ENCODE measurements at regions not wholly inside any gene's neighbourhood (a gene's known extent, or its start where the extent isn't known, plus 50 kb on each side); places are given as distances from the start of the nearest gene placed in this dataset.

- BruUV-seq (replicated peaks): no TSS peak
- no peak for DNase-seq
- H3K4me3 Mint-ChIP-seq (ENCODE audit: low read depth, unreplicated experiment): no peak overlapping the region
- TF ChIP-seq, protein P1, sequence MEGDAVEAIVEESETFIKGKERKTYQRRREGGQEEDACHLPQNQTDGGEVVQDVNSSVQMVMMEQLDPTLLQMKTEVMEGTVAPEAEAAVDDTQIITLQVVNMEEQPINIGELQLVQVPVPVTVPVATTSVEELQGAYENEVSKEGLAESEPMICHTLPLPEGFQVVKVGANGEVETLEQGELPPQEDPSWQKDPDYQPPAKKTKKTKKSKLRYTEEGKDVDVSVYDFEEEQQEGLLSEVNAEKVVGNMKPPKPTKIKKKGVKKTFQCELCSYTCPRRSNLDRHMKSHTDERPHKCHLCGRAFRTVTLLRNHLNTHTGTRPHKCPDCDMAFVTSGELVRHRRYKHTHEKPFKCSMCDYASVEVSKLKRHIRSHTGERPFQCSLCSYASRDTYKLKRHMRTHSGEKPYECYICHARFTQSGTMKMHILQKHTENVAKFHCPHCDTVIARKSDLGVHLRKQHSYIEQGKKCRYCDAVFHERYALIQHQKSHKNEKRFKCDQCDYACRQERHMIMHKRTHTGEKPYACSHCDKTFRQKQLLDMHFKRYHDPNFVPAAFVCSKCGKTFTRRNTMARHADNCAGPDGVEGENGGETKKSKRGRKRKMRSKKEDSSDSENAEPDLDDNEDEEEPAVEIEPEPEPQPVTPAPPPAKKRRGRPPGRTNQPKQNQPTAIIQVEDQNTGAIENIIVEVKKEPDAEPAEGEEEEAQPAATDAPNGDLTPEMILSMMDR (IDR thresholded peaks at IDR 0.05; ENCODE audit: unreplicated experiment): no peak
- intact Hi-C loops (cut with micrococcal nuclease; ENCODE audit: unreplicated experiment): no loop called here
- H3K27me3 Mint-ChIP-seq (ENCODE audit: unreplicated experiment): peaks cover 65% of the 10 kb centered on the region
- no peaks in the 10 kb centered on the region for H3K36me3 Mint-ChIP-seq (ENCODE audit: insufficient read depth, unreplicated experiment)
- H3K4me1 Mint-ChIP-seq (ENCODE audit: low read depth, unreplicated experiment): no peaks in the 10 kb centered on the region
- CTCF ChIA-PET: no interaction called here
- H3K9me3 Mint-ChIP-seq (ENCODE audit: low read depth, unreplicated experiment): no peaks in the 10 kb centered on the region
- H3K27ac Mint-ChIP-seq (ENCODE audit: unreplicated experiment): no peak overlapping the region
Measured at GRCh38 chr16:55007504-55007903, 76.8 kb downstream of the IRX5 start.

- intact Hi-C loops (cut with micrococcal nuclease; ENCODE audit: unreplicated experiment): no loop called here
- Mint-ChIP-seq H3K4me3 (ENCODE audit: low read depth, unreplicated experiment) (no peak overlapping the region), H3K27me3 (ENCODE audit: unreplicated experiment) (peaks cover 62% of the 10 kb centered on the region), H3K27ac (ENCODE audit: unreplicated experiment) (no peak overlapping the region), H3K4me1 (ENCODE audit: low read depth, unreplicated experiment) (no peaks in the 10 kb centered on the region), H3K36me3 (ENCODE audit: insufficient read depth, unreplicated experiment) (no peaks in the 10 kb centered on the region), H3K9me3 (ENCODE audit: low read depth, unreplicated experiment) (no peaks in the 10 kb centered on the region)
- BruUV-seq (replicated peaks): no TSS peak
- no peak for DNase-seq
- TF ChIP-seq, protein P1 (IDR thresholded peaks at IDR 0.05; ENCODE audit: unreplicated experiment): no peak
- CTCF ChIA-PET: no interaction called here
Measured at GRCh38 chr16:55008836-55009510, 78.3 kb downstream of the IRX5 start.

- H3K9me3 Mint-ChIP-seq (ENCODE audit: low read depth, unreplicated experiment): no peaks in the 10 kb centered on the region
- intact Hi-C loops (cut with micrococcal nuclease; ENCODE audit: unreplicated experiment): no loop called here
- CTCF ChIA-PET: no interaction called here
Measured at GRCh38 chr16:55009581-55009980, 78.9 kb downstream of the IRX5 start.

DNA sequence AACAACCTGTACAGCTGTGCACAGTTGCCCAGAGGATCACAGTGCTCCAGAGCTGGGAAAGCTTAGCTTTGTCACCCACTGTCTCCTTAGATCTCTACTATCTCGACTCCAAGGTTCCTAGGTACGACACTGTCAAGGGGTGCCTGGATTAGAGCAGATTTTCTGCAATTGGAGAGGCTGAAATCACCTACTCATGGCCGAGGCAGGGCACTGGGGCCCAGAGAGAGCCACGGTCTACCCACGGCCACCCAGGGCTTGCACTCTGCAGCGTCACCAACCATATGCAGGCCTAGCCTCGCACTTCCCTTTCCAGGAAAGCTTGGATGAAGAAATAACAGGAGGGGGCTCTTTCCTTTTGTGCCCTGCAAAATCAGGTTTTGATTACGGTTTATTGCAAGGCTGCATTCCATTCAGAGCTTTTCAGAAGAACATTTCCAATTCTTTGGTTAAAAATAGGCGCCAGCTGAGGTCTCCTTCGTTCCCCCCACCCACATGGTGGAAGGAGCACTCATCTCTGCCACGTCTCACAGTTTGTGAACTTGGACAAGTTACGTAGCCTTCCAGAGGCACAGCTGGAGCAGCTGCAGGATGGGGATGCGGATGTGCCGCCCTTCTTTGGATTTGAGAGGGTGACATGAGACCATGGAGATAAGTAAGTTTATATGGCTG lies 80.0 kb downstream of the IRX5 start:
- CTCF ChIA-PET: no interaction called here
- Mint-ChIP-seq H3K27ac (ENCODE audit: unreplicated experiment) (no peak overlapping the region), H3K36me3 (ENCODE audit: insufficient read depth, unreplicated experiment) (no peaks in the 10 kb centered on the region), H3K9me3 (ENCODE audit: low read depth, unreplicated experiment) (no peaks in the 10 kb centered on the region), H3K4me1 (ENCODE audit: low read depth, unreplicated experiment) (no peaks in the 10 kb centered on the region), H3K4me3 (ENCODE audit: low read depth, unreplicated experiment) (no peak overlapping the region), H3K27me3 (ENCODE audit: unreplicated experiment) (peaks cover 50% of the 10 kb centered on the region)
- TF ChIP-seq, protein P1 (IDR thresholded peaks at IDR 0.05; ENCODE audit: unreplicated experiment): no peak
- DNase-seq: no peak
- intact Hi-C loops (cut with micrococcal nuclease; ENCODE audit: unreplicated experiment): no loop called here
- no TSS peak for BruUV-seq (replicated peaks)

More at GRCh38 chr16:55009581-55009980, 78.9 kb downstream of the IRX5 start:
- no peak for DNase-seq
- BruUV-seq (replicated peaks): no TSS peak
- no peaks in the 10 kb centered on the region for H3K36me3 Mint-ChIP-seq (ENCODE audit: insufficient read depth, unreplicated experiment)
- H3K27me3 Mint-ChIP-seq (ENCODE audit: unreplicated experiment): peaks cover 61% of the 10 kb centered on the region
- no peak overlapping the region for H3K27ac Mint-ChIP-seq (ENCODE audit: unreplicated experiment)
- H3K4me1 Mint-ChIP-seq (ENCODE audit: low read depth, unreplicated experiment): no peaks in the 10 kb centered on the region
- TF ChIP-seq, protein P1 (IDR thresholded peaks at IDR 0.05; ENCODE audit: unreplicated experiment): no peak
- H3K4me3 Mint-ChIP-seq (ENCODE audit: low read depth, unreplicated experiment): no peak overlapping the region
